ENCODE measurements at regions not wholly inside any gene's neighbourhood (a gene's known extent, or its start where the extent isn't known, plus 50 kb on each side); places are given as distances from the start of the nearest gene placed in this dataset.
"Not testable (repeated sequence)": the region's sequence is repeated elsewhere in the genome, so short reads cannot be mapped to it uniquely, and the experiment has no call there.

DNA sequence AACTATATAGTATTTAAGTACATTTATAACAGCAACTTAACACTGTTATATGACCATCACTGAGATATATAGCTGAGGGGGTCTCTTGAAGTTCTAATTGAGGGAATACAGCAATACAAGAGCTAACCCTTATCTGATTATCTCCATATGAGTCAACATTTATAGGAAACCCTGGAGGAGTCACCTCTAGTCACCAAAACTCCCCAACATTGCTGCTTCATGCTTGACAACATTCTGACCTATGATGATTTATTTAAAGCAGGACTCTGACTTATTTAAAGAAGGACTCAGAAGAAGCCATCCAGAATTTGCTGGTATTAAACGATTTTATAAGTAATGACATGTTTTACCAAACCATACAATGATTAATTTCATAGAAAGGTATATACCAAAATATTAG lies 182.6 kb upstream of the NOX3 start:
- Histone ChIP-seq H3K4me3 (ENCODE audit: extremely low read depth, insufficient read depth, low read length, poor library complexity, severe bottlenecking) (no peak overlapping the region), H3K4me1 (ENCODE audit: control insufficient read depth, insufficient read depth, low read length, poor library complexity, severe bottlenecking) (no peaks in the 10 kb centered on the region), H3K9me3 (ENCODE audit: control insufficient read depth, low read length) (peaks cover 8% of the 10 kb centered on the region), H3K27ac (ENCODE audit: low read depth, low read length, severe bottlenecking) (no peak overlapping the region), H3K36me3 (ENCODE audit: control insufficient read depth, insufficient read depth, low read length) (no peaks in the 10 kb centered on the region)
- no CpG with 5 or more reads among the region's 1 CpG for WGBS, 2 experiments (ENCODE audit: insufficient coverage in 2 of 2)

DNA sequence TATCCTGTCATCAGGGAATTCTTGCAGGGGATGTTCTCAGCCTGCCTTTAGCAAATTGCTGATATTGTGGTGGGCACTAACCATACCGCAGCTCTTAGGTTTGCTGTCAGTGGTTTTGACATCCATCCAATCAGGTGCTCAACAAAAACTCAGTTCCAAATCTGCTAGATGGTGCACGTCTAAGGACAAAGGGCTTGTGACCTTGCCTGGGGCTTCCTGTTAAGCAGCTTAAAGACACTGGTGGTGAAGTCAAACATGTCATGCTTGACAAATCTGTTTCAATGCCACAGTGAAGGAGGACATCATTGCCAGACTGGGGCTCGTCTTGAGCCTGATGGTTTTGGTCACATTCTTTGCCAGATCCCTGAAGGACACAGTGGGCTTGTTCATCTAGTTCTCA lies 179.8 kb upstream of the NOX3 start:
- Histone ChIP-seq H3K27ac (ENCODE audit: low read depth, low read length, severe bottlenecking) (no peak overlapping the region), H3K36me3 (ENCODE audit: control insufficient read depth, insufficient read depth, low read length) (no peaks in the 10 kb centered on the region), H3K9me3 (ENCODE audit: control insufficient read depth, low read length) (peaks cover 3% of the 10 kb centered on the region), H3K4me3 (ENCODE audit: extremely low read depth, insufficient read depth, low read length, poor library complexity, severe bottlenecking) (no peak overlapping the region), H3K4me1 (ENCODE audit: control insufficient read depth, insufficient read depth, low read length, poor library complexity, severe bottlenecking) (no peaks in the 10 kb centered on the region)
- 92 to 94% methylated on average over 3 of the region's 3 CpGs for WGBS, 2 experiments (ENCODE audit: insufficient coverage in 2 of 2)

DNA sequence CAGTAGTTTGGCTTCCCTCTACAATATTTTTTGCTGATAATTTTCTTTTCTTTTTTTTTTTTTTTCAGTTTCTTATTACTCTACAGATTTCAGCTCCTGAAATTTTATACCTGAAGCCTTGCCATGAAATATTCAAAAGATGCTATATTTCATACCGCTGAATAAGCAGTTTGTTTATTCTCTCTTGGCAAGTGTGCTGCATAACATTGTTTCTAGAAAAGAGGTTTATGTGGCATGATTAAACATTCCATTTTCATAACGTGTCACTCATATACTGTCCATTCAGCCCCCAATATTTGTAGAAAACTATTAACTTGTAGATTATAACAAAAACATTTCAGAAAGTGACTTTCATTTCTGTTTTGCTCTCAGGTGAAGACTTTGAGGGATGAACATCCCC lies 174.4 kb upstream of the NOX3 start:
- no peaks in the 10 kb centered on the region for H3K9me3 ChIP-seq (ENCODE audit: control insufficient read depth, low read length)
- no peaks in the 10 kb centered on the region for H3K4me1 ChIP-seq (ENCODE audit: control insufficient read depth, insufficient read depth, low read length, poor library complexity, severe bottlenecking)
- no peaks in the 10 kb centered on the region for H3K36me3 ChIP-seq (ENCODE audit: control insufficient read depth, insufficient read depth, low read length)
- no peak overlapping the region for H3K27ac ChIP-seq (ENCODE audit: low read depth, low read length, severe bottlenecking)
- no CpG with 5 or more reads among the region's 2 CpGs for WGBS, 2 experiments (ENCODE audit: insufficient coverage in 2 of 2)
- H3K4me3 ChIP-seq (ENCODE audit: extremely low read depth, insufficient read depth, low read length, poor library complexity, severe bottlenecking): no peak overlapping the region

DNA sequence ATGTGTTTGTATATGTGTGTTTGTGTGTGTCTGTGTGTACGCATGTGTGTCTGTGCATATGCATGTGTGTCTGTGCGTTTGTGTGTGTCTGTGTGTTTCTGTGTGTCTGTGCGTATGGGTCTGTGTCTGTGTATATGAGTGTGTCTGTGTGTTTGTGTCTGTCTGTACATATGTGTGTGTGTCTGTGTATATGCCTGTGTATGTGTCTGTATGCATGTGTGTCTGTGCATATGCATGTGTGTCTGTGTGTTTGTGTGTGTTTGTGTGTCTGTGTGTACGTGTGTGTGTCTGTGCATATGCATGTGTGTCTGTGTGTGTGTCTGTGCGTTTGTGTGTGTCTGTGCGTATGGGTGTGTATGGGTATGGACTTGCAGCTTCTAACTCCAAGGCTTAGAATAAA lies 174.0 kb upstream of the NOX3 start:
- H3K9me3 ChIP-seq (ENCODE audit: control insufficient read depth, low read length): no peaks in the 10 kb centered on the region
- H3K4me3 ChIP-seq (ENCODE audit: extremely low read depth, insufficient read depth, low read length, poor library complexity, severe bottlenecking): no peak overlapping the region
- no peaks in the 10 kb centered on the region for H3K4me1 ChIP-seq (ENCODE audit: control insufficient read depth, insufficient read depth, low read length, poor library complexity, severe bottlenecking)
- no peak overlapping the region for H3K27ac ChIP-seq (ENCODE audit: low read depth, low read length, severe bottlenecking)
- H3K36me3 ChIP-seq (ENCODE audit: control insufficient read depth, insufficient read depth, low read length): no peaks in the 10 kb centered on the region
- 55 to 100% methylated on average over 3 to 4 of the region's 6 CpGs for WGBS, 2 experiments (ENCODE audit: insufficient coverage in 2 of 2)

DNA sequence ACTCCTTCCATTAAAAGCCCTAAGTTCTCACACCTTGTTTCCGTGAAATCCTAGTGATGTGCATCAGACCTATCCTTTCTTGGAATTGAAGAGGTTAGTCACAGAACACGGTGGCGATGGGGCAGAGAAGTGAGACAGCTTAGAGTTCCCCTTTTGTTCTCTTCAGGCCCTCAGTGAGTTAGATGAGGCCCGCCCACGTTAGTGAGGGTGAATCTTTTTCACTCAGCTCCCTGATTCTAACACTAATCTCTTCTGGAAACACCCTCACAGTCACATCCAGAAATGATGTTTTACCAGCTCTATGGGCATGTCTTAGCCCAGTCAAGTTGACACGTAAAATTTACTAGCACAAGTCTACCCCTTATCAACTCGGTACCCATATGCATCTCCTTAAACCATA lies 172.7 kb upstream of the NOX3 start:
- H3K36me3 ChIP-seq (ENCODE audit: control insufficient read depth, insufficient read depth, low read length): no peaks in the 10 kb centered on the region

DNA sequence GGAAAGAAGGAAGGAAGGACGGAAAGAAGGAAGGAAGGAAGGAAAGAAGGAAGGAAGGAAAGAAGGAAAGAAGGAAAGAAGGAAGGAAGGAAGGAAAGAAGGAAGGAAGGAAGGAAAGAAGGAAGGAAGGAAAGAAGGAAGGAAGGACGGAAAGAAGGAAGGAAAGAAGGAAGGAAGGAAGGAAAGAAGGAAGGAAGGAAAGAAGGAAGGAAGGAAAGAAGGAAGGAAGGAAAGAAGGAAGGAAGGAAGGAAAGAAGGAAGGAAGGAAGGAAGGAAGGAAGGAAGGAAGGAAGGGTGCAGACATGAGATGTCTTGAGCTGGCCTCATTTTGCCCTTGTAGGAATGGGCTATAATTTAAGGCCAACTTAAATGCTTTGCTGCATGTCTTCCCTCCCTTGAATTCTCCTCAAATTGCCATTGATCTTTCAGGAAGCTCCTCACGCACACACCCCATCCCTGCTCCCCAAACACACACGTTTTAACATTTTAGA lies 172.1 kb upstream of the NOX3 start:
- H3K36me3 ChIP-seq (ENCODE audit: control insufficient read depth, insufficient read depth, low read length); H3K9me3 ChIP-seq (ENCODE audit: control insufficient read depth, low read length); H3K27ac ChIP-seq (ENCODE audit: low read depth, low read length, severe bottlenecking); H3K4me3 ChIP-seq (ENCODE audit: extremely low read depth, insufficient read depth, low read length, poor library complexity, severe bottlenecking); H3K4me1 ChIP-seq (ENCODE audit: control insufficient read depth, insufficient read depth, low read length, poor library complexity, severe bottlenecking): not testable (repeated sequence)
- WGBS, 2 experiments (ENCODE audit: insufficient coverage in 2 of 2): 93 to 100% methylated on average over 1 to 2 of the region's 4 CpGs

More for the DNA sequence above, 172.7 kb upstream of the NOX3 start:
- Histone ChIP-seq H3K9me3 (ENCODE audit: control insufficient read depth, low read length) (no peaks in the 10 kb centered on the region), H3K4me1 (ENCODE audit: control insufficient read depth, insufficient read depth, low read length, poor library complexity, severe bottlenecking) (no peaks in the 10 kb centered on the region), H3K4me3 (ENCODE audit: extremely low read depth, insufficient read depth, low read length, poor library complexity, severe bottlenecking) (no peak overlapping the region), H3K27ac (ENCODE audit: low read depth, low read length, severe bottlenecking) (no peak overlapping the region)
- WGBS, 2 experiments (ENCODE audit: insufficient coverage in 2 of 2): 93 to 100% methylated on average over 1 to 4 of the region's 7 CpGs

DNA sequence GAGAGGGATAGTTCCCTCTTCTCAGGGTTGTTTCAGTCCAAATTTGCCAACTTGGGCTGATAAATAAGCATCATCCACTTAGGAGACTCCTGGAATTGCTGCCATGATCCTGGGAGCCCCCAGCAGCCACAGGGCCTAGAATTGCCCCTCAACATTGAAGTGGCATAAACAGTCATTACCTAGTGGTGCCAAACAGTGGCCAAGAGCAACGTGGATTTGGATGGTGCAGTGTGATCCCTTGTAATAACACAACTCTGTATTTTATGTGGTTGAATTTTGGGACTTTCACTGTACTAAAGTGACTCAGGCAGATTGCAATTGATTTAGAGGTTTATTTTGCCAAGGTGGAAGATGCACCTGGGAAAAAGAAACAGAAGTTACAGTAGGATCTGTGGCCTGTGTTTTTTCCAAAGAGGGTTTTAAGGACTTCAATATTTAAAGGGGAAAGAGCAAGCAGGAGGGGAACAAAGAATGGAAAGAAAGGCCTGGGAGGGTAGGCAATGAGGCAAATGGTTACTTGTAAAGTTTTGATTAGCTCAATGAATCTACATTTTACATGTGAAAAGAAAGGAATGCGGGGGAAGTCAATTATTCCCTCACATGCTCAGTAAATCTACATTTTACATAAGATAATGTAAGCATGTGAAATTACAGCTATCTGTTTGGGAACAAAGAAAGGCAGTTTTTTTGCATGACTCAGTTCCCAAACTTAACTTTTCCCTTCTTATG lies 168.0 kb upstream of the NOX3 start:
- Histone ChIP-seq H3K4me3 (ENCODE audit: extremely low read depth, insufficient read depth, low read length, poor library complexity, severe bottlenecking) (no peak overlapping the region), H3K27ac (ENCODE audit: low read depth, low read length, severe bottlenecking) (no peak overlapping the region), H3K9me3 (ENCODE audit: control insufficient read depth, low read length) (no peaks in the 10 kb centered on the region), H3K36me3 (ENCODE audit: control insufficient read depth, insufficient read depth, low read length) (no peaks in the 10 kb centered on the region), H3K4me1 (ENCODE audit: control insufficient read depth, insufficient read depth, low read length, poor library complexity, severe bottlenecking) (no peaks in the 10 kb centered on the region)
- WGBS, 2 experiments (ENCODE audit: insufficient coverage in 2 of 2): 33% methylated on average over 1 of the region's 2 CpGs; no CpG with 5 or more reads in 1 of the 2 experiments

DNA sequence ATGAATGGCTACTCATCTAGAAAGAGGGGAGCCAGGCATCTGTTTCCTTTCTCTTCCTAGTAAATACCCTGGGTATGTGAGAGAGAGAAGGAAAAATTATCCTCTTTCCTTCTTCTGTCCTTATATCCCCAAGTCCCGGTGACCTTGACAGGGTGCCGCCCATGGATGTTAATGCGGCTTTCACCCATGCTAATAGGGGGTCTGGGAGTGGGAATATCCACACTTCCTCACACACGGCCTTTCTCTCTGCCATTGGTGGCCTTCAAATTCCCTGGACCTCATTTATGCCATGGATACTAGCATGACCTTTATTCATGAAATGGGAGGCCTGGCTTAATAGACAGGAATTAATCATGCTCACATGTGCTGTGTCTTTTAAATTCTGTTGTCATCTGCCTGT lies 159.0 kb upstream of the NOX3 start:
- no peak overlapping the region for H3K4me3 ChIP-seq (ENCODE audit: extremely low read depth, insufficient read depth, low read length, poor library complexity, severe bottlenecking)
- no peaks in the 10 kb centered on the region for H3K4me1 ChIP-seq (ENCODE audit: control insufficient read depth, insufficient read depth, low read length, poor library complexity, severe bottlenecking)
- peaks cover 39% of the 10 kb centered on the region for H3K9me3 ChIP-seq (ENCODE audit: control insufficient read depth, low read length)
- no peaks in the 10 kb centered on the region for H3K36me3 ChIP-seq (ENCODE audit: control insufficient read depth, insufficient read depth, low read length)
- H3K27ac ChIP-seq (ENCODE audit: low read depth, low read length, severe bottlenecking): no peak overlapping the region
- WGBS, 2 experiments (ENCODE audit: insufficient coverage in 2 of 2): 71% methylated on average over 1 of the region's 4 CpGs; no CpG with 5 or more reads in 1 of the 2 experiments

DNA sequence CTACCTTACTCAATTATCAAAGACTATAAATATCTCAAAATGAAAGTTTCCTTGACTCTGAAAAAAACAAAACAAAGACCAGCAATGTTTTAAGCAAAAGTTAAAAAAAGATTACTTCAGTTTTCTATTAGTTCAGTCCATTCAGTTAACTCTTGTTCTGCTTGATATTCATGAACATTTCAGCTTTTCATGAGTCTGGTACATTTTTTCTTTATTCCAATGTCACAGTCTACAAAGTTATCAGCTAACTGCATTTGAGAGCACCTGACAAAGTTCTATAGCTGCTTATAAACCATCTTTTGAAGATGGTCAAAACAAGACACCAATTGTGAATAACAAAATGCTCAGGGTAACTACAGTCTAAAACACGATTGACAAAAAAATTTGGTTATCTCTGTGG lies 156.1 kb upstream of the NOX3 start:
- Histone ChIP-seq H3K27ac (ENCODE audit: low read depth, low read length, severe bottlenecking) (no peak overlapping the region), H3K4me3 (ENCODE audit: extremely low read depth, insufficient read depth, low read length, poor library complexity, severe bottlenecking) (no peak overlapping the region), H3K9me3 (ENCODE audit: control insufficient read depth, low read length) (peaks cover 40% of the 10 kb centered on the region), H3K36me3 (ENCODE audit: control insufficient read depth, insufficient read depth, low read length) (no peaks in the 10 kb centered on the region), H3K4me1 (ENCODE audit: control insufficient read depth, insufficient read depth, low read length, poor library complexity, severe bottlenecking) (no peaks in the 10 kb centered on the region)
- no CpG with 5 or more reads among the region's 1 CpG for WGBS, 2 experiments (ENCODE audit: insufficient coverage in 2 of 2)

DNA sequence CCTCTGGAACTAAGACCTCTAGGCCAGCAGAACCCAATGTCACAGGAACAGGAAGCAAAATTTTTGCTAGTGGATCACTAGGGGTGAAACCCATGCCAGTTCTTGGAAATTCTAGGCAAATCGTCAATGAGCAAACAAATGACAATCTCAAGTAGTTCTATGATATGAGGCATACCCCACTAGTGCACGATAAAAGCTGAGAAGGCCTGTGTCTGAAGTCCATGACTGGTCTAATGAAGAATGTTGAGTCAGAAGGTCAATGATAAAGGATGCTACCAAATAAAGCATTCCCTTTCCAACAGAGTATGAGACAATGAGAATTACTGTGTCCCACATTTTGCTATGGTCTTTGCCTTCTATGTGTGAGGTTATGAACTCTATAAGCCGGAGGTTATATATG lies 149.4 kb upstream of the NOX3 start:
- Histone ChIP-seq H3K4me3 (ENCODE audit: extremely low read depth, insufficient read depth, low read length, poor library complexity, severe bottlenecking) (no peak overlapping the region), H3K4me1 (ENCODE audit: control insufficient read depth, insufficient read depth, low read length, poor library complexity, severe bottlenecking) (no peaks in the 10 kb centered on the region), H3K27ac (ENCODE audit: low read depth, low read length, severe bottlenecking) (no peak overlapping the region), H3K9me3 (ENCODE audit: control insufficient read depth, low read length) (peaks cover 4% of the 10 kb centered on the region), H3K36me3 (ENCODE audit: control insufficient read depth, insufficient read depth, low read length) (no peaks in the 10 kb centered on the region)
- 83 to 88% methylated on average over 1 of the region's 3 CpGs for WGBS, 2 experiments (ENCODE audit: insufficient coverage in 2 of 2)

DNA sequence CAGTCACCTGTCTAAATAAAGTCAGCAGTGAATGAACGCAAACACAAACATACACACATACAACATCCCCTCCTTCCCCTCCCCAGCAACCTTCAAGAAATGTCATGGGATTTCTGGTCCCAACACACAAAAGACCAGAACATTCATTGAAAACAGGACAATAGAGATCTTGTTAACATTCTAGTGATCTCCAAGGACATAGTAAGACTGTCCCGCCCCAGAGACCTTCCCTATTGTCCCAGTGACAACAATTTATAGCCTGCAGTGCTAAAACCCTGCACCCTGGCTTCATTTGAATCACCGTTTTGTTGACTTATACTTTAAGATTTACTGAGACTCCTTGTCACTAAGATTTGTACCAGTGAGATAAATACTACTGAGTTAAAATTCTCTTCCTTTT lies 143.9 kb upstream of the NOX3 start:
- no peak overlapping the region for H3K27ac ChIP-seq (ENCODE audit: low read depth, low read length, severe bottlenecking)
- 42% methylated on average over 2 of the region's 3 CpGs; no CpG with 5 or more reads in 1 of the 2 experiments for WGBS, 2 experiments (ENCODE audit: insufficient coverage in 2 of 2)
- no peaks in the 10 kb centered on the region for H3K9me3 ChIP-seq (ENCODE audit: control insufficient read depth, low read length)
- H3K36me3 ChIP-seq (ENCODE audit: control insufficient read depth, insufficient read depth, low read length): no peaks in the 10 kb centered on the region
- H3K4me1 ChIP-seq (ENCODE audit: control insufficient read depth, insufficient read depth, low read length, poor library complexity, severe bottlenecking): no peaks in the 10 kb centered on the region
- no peak overlapping the region for H3K4me3 ChIP-seq (ENCODE audit: extremely low read depth, insufficient read depth, low read length, poor library complexity, severe bottlenecking)

All from mesodermal cell (in vitro differentiated cells).